Fibroblast of lung (primary cell): ENCODE measurements at regions not wholly inside any gene's neighbourhood (a gene's known extent, or its start where the extent isn't known, plus 50 kb on each side); places are given as distances from the start of the nearest gene placed in this dataset.

Experiments used
- DNase-seq, 2 donors: peaks; one replicate each; pipeline versions ENCODE4 v3.0.0 to v3.0.0-alpha.2; 2010; ENCODE audit warnings: low read depth in 2 of 2
- H2AFZ ChIP-seq: 2 replicates; pipeline ENCODE4 v1.5.1; 2012; ENCODE audit warnings: low read length, control low read depth, inconsistent platforms
- H3K27ac ChIP-seq: 2 replicates; pipeline ENCODE4 v1.5.1; 2011; ENCODE audit warnings: low read length, control low read depth; ENCODE audit not compliant: insufficient read depth
- H3K27me3 ChIP-seq: 2 replicates; pipeline ENCODE4 v1.5.1; 2011; ENCODE audit warnings: mild to moderate bottlenecking, low read length; ENCODE audit not compliant: control insufficient read depth, insufficient read depth
- H3K36me3 ChIP-seq: 2 replicates; pipeline ENCODE4 v1.5.1; 2011; ENCODE audit warnings: low read length; ENCODE audit not compliant: control insufficient read depth, insufficient read depth
- H3K4me1 ChIP-seq: 2 replicates; pipeline ENCODE4 v1.5.1; 2011; ENCODE audit warnings: low read length; ENCODE audit not compliant: control insufficient read depth, insufficient read depth; ENCODE audit errors: extremely low read depth
- H3K4me2 ChIP-seq: 2 replicates; pipeline ENCODE4 v1.5.1; 2011; ENCODE audit warnings: low read length, control low read depth; ENCODE audit not compliant: insufficient read depth; ENCODE audit errors: extremely low read depth
- H3K4me3 ChIP-seq, 4 experiments: fragments of 200-600 bp in 1 of 4; sonication (generic) in 1 of 4; replicated peaks in 1 of 4; 2 replicates each; pipeline ENCODE4 v1.5.1; 2011 to 2016; ENCODE audit warnings: low read length in 4 of 4, low read depth in 3 of 4, mild to moderate bottlenecking in 3 of 4, control low read depth in 2 of 4, inconsistent platforms in 1 of 4, mixed read lengths in 1 of 4; ENCODE audit not compliant: insufficient read depth in 1 of 4; ENCODE audit errors: control extremely low read depth in 1 of 4
- H3K79me2 ChIP-seq: 2 replicates; pipeline ENCODE4 v1.5.1; 2012; ENCODE audit warnings: mild to moderate bottlenecking, low read length, inconsistent platforms; ENCODE audit not compliant: control insufficient read depth, insufficient read depth
- H3K9ac ChIP-seq: 2 replicates; pipeline ENCODE4 v1.5.1; 2011; ENCODE audit warnings: mild to moderate bottlenecking, low read length, control low read depth; ENCODE audit not compliant: insufficient read depth
- H3K9me3 ChIP-seq: 2 replicates; pipeline ENCODE4 v1.5.1; 2012; ENCODE audit warnings: low read depth, low read length; ENCODE audit not compliant: control insufficient read depth, insufficient read depth
- H4K20me1 ChIP-seq: 2 replicates; pipeline ENCODE4 v1.5.1; 2011; ENCODE audit warnings: low read length; ENCODE audit not compliant: control insufficient read depth, insufficient read depth; ENCODE audit errors: extremely low read depth
- CTCF ChIP-seq, 2 donors: IDR thresholded peaks in 1 of 2; conservative IDR thresholded peaks in 1 of 2; 1 replicate in 1 of 2; 2 replicates in 1 of 2; pipeline ENCODE4 v1.5.1; 2011 to 2012; ENCODE audit warnings: low read length in 2 of 2, control low read depth in 1 of 2, inconsistent platforms in 1 of 2, low read depth in 1 of 2, mild to moderate bottlenecking in 1 of 2
- EZH2 ChIP-seq: IDR thresholded peaks from 2 replicates; pipeline ENCODE4 v1.5.1; 2012; ENCODE audit warnings: low read length, control low read depth, mild to moderate bottlenecking; ENCODE audit errors: missing control alignments

GRCh38 chr3:147887797-147888196, 478.6 kb downstream of the ZIC1 start:
- no peaks in the 10 kb centered on the region for H3K36me3 ChIP-seq
- no peak overlapping the region for H3K27ac ChIP-seq
- no peak overlapping the region for H2AFZ ChIP-seq
- TF ChIP-seq CTCF (conservative IDR thresholded peaks at IDR 0.05 in 1 of 2, IDR thresholded peaks at IDR 0.05 in 1 of 2; ENCODE audit: low read depth in 1 of 2, low read length in 2 of 2) = no peak
- TF ChIP-seq EZH2 = no peak
- no peaks in the 10 kb centered on the region for H3K79me2 ChIP-seq
- no peaks in the 10 kb centered on the region for H3K4me1 ChIP-seq
- H3K9me3 ChIP-seq = no peaks in the 10 kb centered on the region
- H4K20me1 ChIP-seq = no peaks in the 10 kb centered on the region
- H3K4me2 ChIP-seq = no peak overlapping the region
- no peaks in the 10 kb centered on the region for H3K27me3 ChIP-seq
- no peak overlapping the region for H3K4me3 ChIP-seq
- DNase-seq = no peak
- H3K9ac ChIP-seq = no peak overlapping the region

GRCh38 chr3:147890114-147890513, 480.9 kb downstream of the ZIC1 start:
- no peak overlapping the region for H3K4me2 ChIP-seq
- no peak overlapping the region for H2AFZ ChIP-seq
- H3K36me3 ChIP-seq = no peaks in the 10 kb centered on the region
- no peaks in the 10 kb centered on the region for H3K79me2 ChIP-seq
- TF ChIP-seq CTCF (conservative IDR thresholded peaks at IDR 0.05 in 1 of 2, IDR thresholded peaks at IDR 0.05 in 1 of 2; ENCODE audit: low read depth in 1 of 2, low read length in 2 of 2) (no peak), EZH2 (no peak)
- H3K4me1 ChIP-seq = no peaks in the 10 kb centered on the region
- DNase-seq = no peak
- H3K27me3 ChIP-seq = no peaks in the 10 kb centered on the region
- no peak overlapping the region for H3K9ac ChIP-seq
- H3K4me3 ChIP-seq = no peak overlapping the region
- H3K9me3 ChIP-seq = no peaks in the 10 kb centered on the region
- H4K20me1 ChIP-seq = no peaks in the 10 kb centered on the region
- H3K27ac ChIP-seq = no peak overlapping the region

GRCh38 chr3:147895509-147895908, 486.3 kb downstream of the ZIC1 start:
- no peak for TF ChIP-seq CTCF (conservative IDR thresholded peaks at IDR 0.05 in 1 of 2, IDR thresholded peaks at IDR 0.05 in 1 of 2; ENCODE audit: low read depth in 1 of 2, low read length in 2 of 2)
- no peak for TF ChIP-seq EZH2
- no peaks in the 10 kb centered on the region for H3K9me3 ChIP-seq

More at GRCh38 chr3:147895509-147895908, 486.3 kb downstream of the ZIC1 start:
- DNase-seq = no peak
- Histone ChIP-seq H2AFZ (no peak overlapping the region), H3K4me1 (no peaks in the 10 kb centered on the region), H3K4me2 (no peak overlapping the region), H3K27me3 (no peaks in the 10 kb centered on the region), H3K4me3 (no peak overlapping the region), H3K79me2 (no peaks in the 10 kb centered on the region), H3K9ac (no peak overlapping the region), H4K20me1 (no peaks in the 10 kb centered on the region), H3K36me3 (no peaks in the 10 kb centered on the region), H3K27ac (no peak overlapping the region)
